ENCODE measurements at regions not wholly inside any gene's neighbourhood (a gene's known extent, or its start where the extent isn't known, plus 50 kb on each side); places are given as distances from the start of the nearest gene placed in this dataset.

GRCh38 chr20:61030130-61030529 is 221.9 kb upstream of the CDH4 start:
- Histone ChIP-seq H3K4me2 (ENCODE audit: low read length) (no peak overlapping the region), H2AFZ (ENCODE audit: low read depth, low read length) (no peak overlapping the region), H3K4me3 (ENCODE audit: insufficient read depth, low read depth, low read length) (no peak overlapping the region), H3K4me1 (ENCODE audit: insufficient read depth, low read length) (no peaks in the 10 kb centered on the region), H3K9ac (ENCODE audit: low read length) (no peak overlapping the region), H3K27me3 (ENCODE audit: insufficient read depth, low read length) (no peaks in the 10 kb centered on the region), H3K27ac (ENCODE audit: low read depth, low read length) (no peak overlapping the region), H3K36me3 (ENCODE audit: insufficient read depth, low read length) (no peaks in the 10 kb centered on the region), H3K79me2 (ENCODE audit: insufficient read depth, low read length) (no peaks in the 10 kb centered on the region), H4K20me1 (ENCODE audit: insufficient read depth, low read length) (no peaks in the 10 kb centered on the region), H3K9me3 (ENCODE audit: insufficient read depth, low read depth, low read length) (no peaks in the 10 kb centered on the region)
- no peak for DNase-seq (ENCODE audit: low read depth)
- Mint-ChIP-seq H3K36me3 (ENCODE audit: low read depth, unreplicated experiment) (no peaks in the 10 kb centered on the region), H3K27ac (ENCODE audit: unreplicated experiment) (no peak overlapping the region), H3K9me3 (ENCODE audit: unreplicated experiment) (peaks cover 6% of the 10 kb centered on the region), H3K4me1 (ENCODE audit: low read depth, unreplicated experiment) (no peaks in the 10 kb centered on the region), H3K4me3 (ENCODE audit: unreplicated experiment) (no peak overlapping the region), H3K27me3 (ENCODE audit: low read depth, unreplicated experiment) (peaks cover 20% of the 10 kb centered on the region)
- FAIRE-seq: no peak
- TF ChIP-seq EZH2 (IDR thresholded peaks at IDR 0.05; ENCODE audit: insufficient read depth, low read length) (no peak), CTCF (IDR thresholded peaks at IDR 0.05; ENCODE audit: insufficient read depth, low read depth, low read length) (no peak)

- H3K36me3 Mint-ChIP-seq (ENCODE audit: low read depth, unreplicated experiment): no peaks in the 10 kb centered on the region
- TF ChIP-seq EZH2 (IDR thresholded peaks at IDR 0.05; ENCODE audit: insufficient read depth, low read length) (no peak), CTCF (IDR thresholded peaks at IDR 0.05; ENCODE audit: insufficient read depth, low read depth, low read length) (no peak)
- DNase-seq (ENCODE audit: low read depth) (no peak), FAIRE-seq (no peak)
- Histone ChIP-seq H3K4me1 (ENCODE audit: insufficient read depth, low read length) (no peaks in the 10 kb centered on the region), H3K79me2 (ENCODE audit: insufficient read depth, low read length) (no peaks in the 10 kb centered on the region), H3K9me3 (ENCODE audit: insufficient read depth, low read depth, low read length) (no peaks in the 10 kb centered on the region), H3K27me3 (ENCODE audit: insufficient read depth, low read length) (no peaks in the 10 kb centered on the region), H3K4me3 (ENCODE audit: insufficient read depth, low read depth, low read length) (no peak overlapping the region), H3K36me3 (ENCODE audit: insufficient read depth, low read length) (no peaks in the 10 kb centered on the region), H2AFZ (ENCODE audit: low read depth, low read length) (no peak overlapping the region), H3K27ac (ENCODE audit: low read depth, low read length) (no peak overlapping the region), H3K9ac (ENCODE audit: low read length) (no peak overlapping the region), H4K20me1 (ENCODE audit: insufficient read depth, low read length) (no peaks in the 10 kb centered on the region), H3K4me2 (ENCODE audit: low read length) (no peak overlapping the region)
- H3K4me1 Mint-ChIP-seq (ENCODE audit: low read depth, unreplicated experiment): no peaks in the 10 kb centered on the region
- no peak overlapping the region for H3K27ac Mint-ChIP-seq (ENCODE audit: unreplicated experiment)
- H3K9me3 Mint-ChIP-seq (ENCODE audit: unreplicated experiment): peaks cover 6% of the 10 kb centered on the region
- no peak overlapping the region for H3K4me3 Mint-ChIP-seq (ENCODE audit: unreplicated experiment)
- peaks cover 15% of the 10 kb centered on the region for H3K27me3 Mint-ChIP-seq (ENCODE audit: low read depth, unreplicated experiment)
Measured at GRCh38 chr20:61031101-61031830, 220.8 kb upstream of the CDH4 start.

GRCh38 chr20:61037498-61037897 is 214.6 kb upstream of the CDH4 start:
- no peaks in the 10 kb centered on the region for H3K36me3 Mint-ChIP-seq (ENCODE audit: low read depth, unreplicated experiment)
- peaks cover 3% of the 10 kb centered on the region for H3K27me3 Mint-ChIP-seq (ENCODE audit: low read depth, unreplicated experiment)
- H3K4me3 ChIP-seq (ENCODE audit: insufficient read depth, low read depth, low read length): no peak overlapping the region
- no peaks in the 10 kb centered on the region for H3K4me1 ChIP-seq (ENCODE audit: insufficient read depth, low read length)
- H3K4me1 Mint-ChIP-seq (ENCODE audit: low read depth, unreplicated experiment): no peaks in the 10 kb centered on the region
- H3K4me2 ChIP-seq (ENCODE audit: low read length): no peak overlapping the region
- TF ChIP-seq CTCF (IDR thresholded peaks at IDR 0.05; ENCODE audit: insufficient read depth, low read depth, low read length) (no peak), EZH2 (IDR thresholded peaks at IDR 0.05; ENCODE audit: insufficient read depth, low read length) (no peak)
- no peak for FAIRE-seq
- peaks cover 2% of the 10 kb centered on the region for H3K9me3 ChIP-seq (ENCODE audit: insufficient read depth, low read depth, low read length)
- no peaks in the 10 kb centered on the region for H3K27me3 ChIP-seq (ENCODE audit: insufficient read depth, low read length)
- no peaks in the 10 kb centered on the region for H3K36me3 ChIP-seq (ENCODE audit: insufficient read depth, low read length)
- no peak overlapping the region for H3K27ac ChIP-seq (ENCODE audit: low read depth, low read length)
- no peaks in the 10 kb centered on the region for H4K20me1 ChIP-seq (ENCODE audit: insufficient read depth, low read length)
- no peak overlapping the region for H3K9ac ChIP-seq (ENCODE audit: low read length)
- no peak overlapping the region for H2AFZ ChIP-seq (ENCODE audit: low read depth, low read length)
- H3K27ac Mint-ChIP-seq (ENCODE audit: unreplicated experiment): no peak overlapping the region
- no peak overlapping the region for H3K4me3 Mint-ChIP-seq (ENCODE audit: unreplicated experiment)
- no peak for DNase-seq (ENCODE audit: low read depth)
- no peaks in the 10 kb centered on the region for H3K9me3 Mint-ChIP-seq (ENCODE audit: unreplicated experiment)
- H3K79me2 ChIP-seq (ENCODE audit: insufficient read depth, low read length): no peaks in the 10 kb centered on the region

All from astrocyte (in vitro differentiated cells and primary cell).